Endothelial cell of umbilical vein (primary cell): ENCODE measurements at regions not wholly inside any gene's neighbourhood (a gene's known extent, or its start where the extent isn't known, plus 50 kb on each side); places are given as distances from the start of the nearest gene placed in this dataset.
"Not testable (repeated sequence)": the region's sequence is repeated elsewhere in the genome, so short reads cannot be mapped to it uniquely, and the experiment has no call there.

ENCODE experiments used
- BruUV-seq: library from RNA; stranded (reverse); fragments of 400-500 nt; replicated peaks from 2 replicates; lab custom pipeline; 2021; lab: Mats Ljungman, UMichigan
- CTCF ChIA-PET: fragments of 300-600, 350-600 bp; sonication (Branson Sonifier 250); formaldehyde crosslinking; loops from one replicate; lab custom pipeline; 2021; ENCODE audit warnings: antibody characterized with exemption, inconsistent platforms; lab: Charles Lee
- POLR2A ChIA-PET: fragments of 300-600, 350-600 bp; sonication (Branson Sonifier 250); formaldehyde crosslinking; loops from one replicate; lab custom pipeline; 2021; ENCODE audit warnings: antibody characterized with exemption, inconsistent platforms; lab: Charles Lee
- DNase-seq: peaks from one replicate; pipeline ENCODE4 v3.0.0-alpha.2; 2011; ENCODE audit warnings: low read depth, low spot score
- FAIRE-seq: peaks from 2 replicates; lab custom pipeline; 2011; peaks lifted over from hg19 to GRCh38; lab: Jason Lieb, UNC
- H2AFZ ChIP-seq: 2 replicates; pipeline ENCODE4 v1.6.0; 2012; ENCODE audit warnings: low read depth, low read length, control low read depth, inconsistent platforms
- H3K27ac ChIP-seq: 2 replicates; pipeline ENCODE4 v1.5.1; 2011; ENCODE audit warnings: low read depth, mild to moderate bottlenecking, control low read depth, low read length, moderate library complexity; ENCODE audit not compliant: insufficient read depth
- H3K27me3 ChIP-seq, 2 experiments: 2 replicates each; pipeline versions ENCODE4 v1.6.0 to v1.6.1; 2011; ENCODE audit warnings: low read length in 2 of 2, mixed read lengths in 1 of 2; ENCODE audit not compliant: control insufficient read depth in 2 of 2, insufficient read depth in 2 of 2
- H3K36me3 ChIP-seq, 2 experiments: 2 replicates in 1 of 2; 3 replicates in 1 of 2; pipeline ENCODE4 v1.5.1; 2011; ENCODE audit warnings: low read length in 2 of 2, mild to moderate bottlenecking in 1 of 2, moderate library complexity in 1 of 2; ENCODE audit not compliant: control insufficient read depth in 2 of 2, insufficient read depth in 2 of 2; ENCODE audit errors: extremely low read depth in 1 of 2
- H3K4me1 ChIP-seq: 3 replicates; pipeline ENCODE4 v1.5.1; 2011; ENCODE audit warnings: mild to moderate bottlenecking, low read length; ENCODE audit not compliant: control insufficient read depth, insufficient read depth; ENCODE audit errors: extremely low read depth
- H3K4me2 ChIP-seq: 2 replicates; pipeline ENCODE4 v1.6.1; 2011; ENCODE audit warnings: low read length, control low read depth, mixed read lengths; ENCODE audit not compliant: insufficient read depth
- H3K4me3 ChIP-seq, 3 experiments: fragments of 200-600 bp in 1 of 3; sonication (generic), shearing (Covaris generic) in 1 of 3; replicated peaks in 1 of 3; 2 replicates each; pipeline ENCODE4 v1.5.1; 2011 to 2016; ENCODE audit warnings: control low read depth in 3 of 3, low read length in 3 of 3, mild to moderate bottlenecking in 2 of 3, inconsistent platforms in 1 of 3, low read depth in 1 of 3, moderate library complexity in 1 of 3; ENCODE audit not compliant: insufficient read depth in 1 of 3
- H3K79me2 ChIP-seq: 2 replicates; pipeline ENCODE4 v1.6.0; 2012; ENCODE audit warnings: low read length, inconsistent platforms; ENCODE audit not compliant: control insufficient read depth, insufficient read depth
- H3K9ac ChIP-seq: replicated peaks from 2 replicates; pipeline ENCODE3; 2011; ENCODE audit warnings: low read length, control low read depth; ENCODE audit not compliant: insufficient read depth; ENCODE audit errors: extremely low read depth
- H3K9me1 ChIP-seq: replicated peaks from 3 replicates; pipeline ENCODE4 v1.6.0; 2011; ENCODE audit warnings: mild to moderate bottlenecking, low read length; ENCODE audit not compliant: control insufficient read depth, insufficient read depth; ENCODE audit errors: extremely low read depth
- H3K9me3 ChIP-seq: replicated peaks from 2 replicates; pipeline ENCODE4 v1.5.1; 2012; ENCODE audit warnings: low read length, inconsistent platforms; ENCODE audit not compliant: control insufficient read depth, insufficient read depth
- H4K20me1 ChIP-seq: replicated peaks from 2 replicates; pipeline ENCODE3; 2011; ENCODE audit warnings: mild to moderate bottlenecking, low read length; ENCODE audit not compliant: control insufficient read depth, insufficient read depth; ENCODE audit errors: extremely low read depth
- dilution Hi-C: fragments of 300-500 bp; cut with MboI; formaldehyde crosslinking; loops from one replicate; pipeline ENCODE4 v1.15.0; 2019; ENCODE audit warnings: low sequenced_read_pairs; ENCODE audit not compliant: extremely low pct_ligation_motif_present
- intact Hi-C: fragments of 100-400 bp; cut with micrococcal nuclease; formaldehyde crosslinking; loops from one replicate; pipeline ENCODE4 v1.10.0; 2022

- intact Hi-C loops, DNase-seq, H4K20me1 ChIP-seq, H3K9me1 ChIP-seq, POLR2A ChIA-PET, H3K79me2 ChIP-seq, H2AFZ ChIP-seq, dilution Hi-C loops, H3K4me2 ChIP-seq, FAIRE-seq, H3K27me3 ChIP-seq, H3K27ac ChIP-seq, H3K4me1 ChIP-seq, H3K9ac ChIP-seq, H3K9me3 ChIP-seq, H3K36me3 ChIP-seq, BruUV-seq, CTCF ChIA-PET, H3K4me3 ChIP-seq: not testable (repeated sequence)
Observed at GRCh38 chr22:15904326-15904725, 214.5 kb downstream of the POTEH start.

GRCh38 chr22:15911704-15912103 is 221.9 kb downstream of the POTEH start:
- H3K27ac ChIP-seq, H3K27me3 ChIP-seq, intact Hi-C loops, H3K36me3 ChIP-seq, H3K9me1 ChIP-seq, H3K4me3 ChIP-seq, dilution Hi-C loops, POLR2A ChIA-PET, H3K4me1 ChIP-seq, CTCF ChIA-PET, FAIRE-seq, H3K79me2 ChIP-seq, H3K4me2 ChIP-seq, DNase-seq, H3K9me3 ChIP-seq, BruUV-seq, H2AFZ ChIP-seq, H3K9ac ChIP-seq, H4K20me1 ChIP-seq: not testable (repeated sequence)

GRCh38 chr22:15919120-15919519 is 229.3 kb downstream of the POTEH start:
- DNase-seq, POLR2A ChIA-PET, H4K20me1 ChIP-seq, H3K79me2 ChIP-seq, H3K4me2 ChIP-seq, H3K4me1 ChIP-seq, H3K9ac ChIP-seq, H3K9me1 ChIP-seq, dilution Hi-C loops, H3K36me3 ChIP-seq, H3K4me3 ChIP-seq, BruUV-seq, H2AFZ ChIP-seq, FAIRE-seq, H3K9me3 ChIP-seq, H3K27ac ChIP-seq, intact Hi-C loops, H3K27me3 ChIP-seq, CTCF ChIA-PET: not testable (repeated sequence)

GRCh38 chr22:15920941-15921340 is 231.1 kb downstream of the POTEH start:
- FAIRE-seq, H3K4me2 ChIP-seq, H4K20me1 ChIP-seq, H3K27ac ChIP-seq, BruUV-seq, DNase-seq, POLR2A ChIA-PET, H3K27me3 ChIP-seq, H3K9ac ChIP-seq, H3K36me3 ChIP-seq, intact Hi-C loops, H2AFZ ChIP-seq, H3K4me1 ChIP-seq, H3K4me3 ChIP-seq, H3K9me3 ChIP-seq, dilution Hi-C loops, H3K9me1 ChIP-seq, CTCF ChIA-PET, H3K79me2 ChIP-seq: not testable (repeated sequence)
